Stimulated activated CD4-positive, alpha-beta T cell treated with anti-CD3 and anti-CD28 coated beads, Interleukin-12 subunit alpha, Interleukin-12 subunit beta, amount 100 ng/mL, for 4 hours (primary cell): ENCODE measurements at regions not wholly inside any gene's neighbourhood (a gene's known extent, or its start where the extent isn't known, plus 50 kb on each side); places are given as distances from the start of the nearest gene placed in this dataset.

Experiments
- DNase-seq: peaks from one replicate; pipeline ENCODE4 v3.0.0-alpha.2; 2020

DNA sequence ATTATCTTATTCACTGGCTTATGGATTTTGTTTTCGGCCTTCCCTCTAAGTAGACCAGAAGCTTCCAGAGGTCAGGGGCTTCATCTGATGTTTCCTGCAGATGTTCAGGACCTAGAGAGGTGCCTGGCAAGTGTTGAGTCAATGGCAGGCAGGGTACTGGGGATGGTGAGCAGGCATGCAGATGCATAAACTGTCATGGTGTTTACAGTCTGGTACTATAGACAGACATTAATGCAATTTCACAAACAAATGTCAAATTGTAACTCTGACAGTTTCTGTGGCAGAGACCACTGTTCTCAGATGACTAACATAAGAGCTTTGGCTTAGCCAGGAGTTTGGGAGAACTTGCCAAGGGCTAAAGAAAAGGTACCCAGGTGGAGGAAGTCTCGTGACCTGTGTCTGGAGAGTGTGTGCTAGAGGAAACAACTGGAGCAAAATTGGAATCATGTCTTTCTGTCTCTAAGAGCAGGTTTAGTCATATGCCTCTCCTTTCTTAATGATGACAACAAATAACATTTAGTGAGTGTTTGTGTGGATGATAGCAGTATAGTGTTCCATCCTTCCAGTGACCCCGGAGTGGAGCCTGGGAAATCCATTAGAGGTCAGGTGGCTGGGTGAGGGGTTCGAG lies 53.7 kb upstream of the TRAK1 start:
- DNase-seq: no peak

DNA sequence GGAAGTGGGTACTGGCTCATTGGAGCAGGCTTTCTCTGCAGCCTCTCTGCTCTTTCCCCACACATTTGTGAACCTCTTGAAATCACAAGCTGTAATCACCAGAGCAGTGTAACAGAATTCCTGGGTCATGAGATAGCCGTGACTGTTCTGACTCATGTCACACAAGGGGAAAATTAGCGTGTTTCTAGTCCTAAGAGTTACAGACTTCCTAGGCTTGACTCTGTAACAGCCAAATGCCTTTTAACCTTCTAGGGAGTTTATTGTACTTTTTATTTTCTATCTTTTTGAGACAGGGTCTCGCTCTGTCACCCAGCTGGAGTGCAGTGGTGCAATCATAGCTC lies 54.7 kb upstream of the TRAK1 start:
- DNase-seq: no peak

DNA sequence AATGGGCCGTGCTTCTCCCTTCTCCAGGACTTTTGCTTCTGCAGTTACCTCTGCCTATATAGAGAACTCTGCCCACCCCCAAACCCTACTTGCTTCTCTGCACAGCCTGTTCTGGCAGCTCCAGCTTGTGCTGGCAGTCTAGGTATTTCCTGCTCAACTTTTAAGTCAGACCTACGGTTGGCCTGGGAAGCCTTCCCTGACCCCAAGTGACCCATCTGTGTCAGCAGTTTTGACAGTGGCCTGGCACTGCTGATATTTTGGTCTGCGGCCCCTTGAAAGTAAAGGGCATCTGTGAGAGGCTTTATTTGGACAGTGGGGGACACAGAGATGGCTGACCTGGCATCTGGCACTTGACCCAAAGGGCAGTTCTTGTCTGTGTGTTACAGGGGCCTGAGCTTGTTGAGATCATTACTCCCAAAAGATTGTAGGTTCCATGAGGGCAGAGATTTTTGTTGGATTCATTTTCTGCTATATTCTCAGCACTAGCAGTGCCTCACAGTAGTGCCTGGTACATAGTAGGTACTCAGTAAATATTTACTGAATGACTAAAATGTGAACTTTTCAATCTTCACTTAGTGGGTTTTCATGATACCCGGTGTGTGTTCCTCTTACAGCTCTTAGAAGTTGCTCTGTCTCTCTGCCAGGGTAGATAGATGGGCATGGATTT lies 55.2 kb upstream of the TRAK1 start:
- no peak for DNase-seq

GRCh38 chr3:42035007-42035406 lies 56.1 kb upstream of the TRAK1 start:
- DNase-seq: no peak

DNA sequence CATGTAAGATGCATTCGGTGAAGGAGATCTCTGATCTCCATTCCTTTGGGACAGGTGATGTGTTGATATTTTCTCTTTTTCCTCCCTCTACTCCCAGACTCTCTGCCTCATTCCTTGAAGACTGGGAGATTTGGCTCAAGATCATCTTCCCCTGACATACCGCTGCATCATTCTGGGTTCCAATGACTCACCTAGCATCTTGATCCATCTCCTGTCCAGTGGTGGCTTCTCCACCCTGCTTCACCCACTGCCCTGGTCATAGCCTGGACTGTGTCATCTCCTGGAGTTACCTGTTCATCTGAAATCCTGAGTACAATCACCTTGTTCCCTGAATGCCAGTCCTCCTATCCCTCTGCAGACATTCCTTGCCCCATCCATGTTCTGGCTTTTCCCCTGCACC lies 57.4 kb upstream of the TRAK1 start:
- no peak for DNase-seq

DNA sequence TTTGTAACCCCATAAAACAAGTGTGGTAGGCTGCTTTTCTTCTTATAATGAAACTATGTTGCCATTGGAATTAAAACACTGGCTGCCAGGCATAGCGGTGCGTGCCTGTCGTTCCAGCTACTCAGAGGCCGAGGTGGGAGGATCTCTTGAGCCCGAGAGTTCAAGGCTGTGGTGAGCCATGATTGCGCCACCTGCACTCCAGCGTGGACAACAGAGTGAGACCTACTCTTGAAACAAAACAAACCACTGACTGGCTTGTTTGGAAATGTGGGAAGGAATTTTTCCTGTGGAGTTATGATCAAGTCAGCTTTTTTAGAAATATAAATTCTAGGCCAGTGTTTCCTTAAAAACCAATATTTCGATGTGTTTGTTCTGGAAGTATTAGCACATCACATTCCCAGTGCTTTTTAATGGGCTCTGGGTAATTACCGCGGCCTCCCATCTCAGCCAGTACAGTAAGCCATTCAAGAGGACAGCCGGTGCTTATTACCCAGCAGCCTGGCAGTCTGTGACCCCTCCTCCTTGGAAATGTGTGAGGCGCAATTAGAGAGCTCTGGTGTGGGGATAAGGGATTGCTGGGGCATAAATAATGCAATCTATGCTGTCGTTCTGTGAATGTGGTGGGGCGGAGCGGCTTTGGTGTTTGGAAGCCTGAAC lies 58.3 kb upstream of the TRAK1 start:
- no peak for DNase-seq

DNA sequence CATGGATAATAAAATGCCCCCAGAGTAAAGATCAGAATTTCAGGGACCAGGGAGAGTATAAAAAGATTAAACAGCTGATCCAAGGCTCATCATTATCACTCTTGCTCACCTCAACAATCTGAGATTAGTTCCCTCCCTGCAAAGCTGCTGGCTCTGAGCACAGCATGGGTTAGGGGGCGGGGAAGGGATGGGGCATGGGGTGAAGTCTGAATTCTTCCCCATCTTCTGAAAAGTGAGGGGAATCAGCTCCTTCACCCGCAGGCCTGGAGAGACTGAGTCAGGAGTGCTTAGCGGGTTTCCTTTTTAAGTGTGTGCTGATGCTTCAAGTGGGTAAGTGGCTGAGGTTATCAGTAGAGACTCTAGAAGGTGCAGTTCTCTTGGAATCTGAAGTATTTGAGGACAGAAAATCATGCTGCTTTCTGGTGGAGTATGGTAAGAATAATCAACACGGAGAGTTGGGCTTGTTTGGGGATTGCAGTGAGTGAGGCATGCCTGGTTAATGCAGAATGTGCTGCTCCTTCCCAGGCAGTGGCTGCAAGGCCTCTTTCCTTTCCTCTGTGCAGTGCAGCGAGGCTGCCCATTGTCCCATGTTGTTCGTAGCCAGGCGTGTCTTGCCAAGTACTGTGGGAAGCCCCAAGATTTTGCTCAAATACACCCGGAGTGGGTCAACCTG lies 59.2 kb upstream of the TRAK1 start:
- DNase-seq: no peak

- DNase-seq: no peak
Observed at GRCh38 chr3:42028474-42028873, 62.7 kb upstream of the TRAK1 start.

DNA sequence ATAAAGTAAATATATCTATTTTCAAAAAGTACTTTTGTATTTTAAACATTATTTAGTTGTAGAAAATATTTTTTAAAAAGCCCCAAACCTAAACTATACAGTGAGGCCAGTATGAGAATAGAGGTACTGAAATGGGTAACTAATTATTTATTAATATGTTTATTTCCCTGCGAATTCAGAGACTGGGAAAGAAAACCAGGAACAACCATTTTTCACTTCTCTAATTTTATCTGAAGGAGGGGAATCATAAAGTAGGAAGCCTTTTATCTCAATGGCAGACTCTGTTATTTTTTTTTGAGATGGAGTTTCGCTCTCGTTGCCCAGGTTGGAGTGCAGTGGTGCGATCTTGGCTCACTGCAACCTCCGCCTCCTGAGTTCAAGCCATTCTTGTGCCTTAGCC lies 63.6 kb upstream of the TRAK1 start:
- DNase-seq: no peak

GRCh38 chr3:42025370-42026138 lies 63.7 kb upstream of the ULK4 start:
- no peak for DNase-seq

DNA sequence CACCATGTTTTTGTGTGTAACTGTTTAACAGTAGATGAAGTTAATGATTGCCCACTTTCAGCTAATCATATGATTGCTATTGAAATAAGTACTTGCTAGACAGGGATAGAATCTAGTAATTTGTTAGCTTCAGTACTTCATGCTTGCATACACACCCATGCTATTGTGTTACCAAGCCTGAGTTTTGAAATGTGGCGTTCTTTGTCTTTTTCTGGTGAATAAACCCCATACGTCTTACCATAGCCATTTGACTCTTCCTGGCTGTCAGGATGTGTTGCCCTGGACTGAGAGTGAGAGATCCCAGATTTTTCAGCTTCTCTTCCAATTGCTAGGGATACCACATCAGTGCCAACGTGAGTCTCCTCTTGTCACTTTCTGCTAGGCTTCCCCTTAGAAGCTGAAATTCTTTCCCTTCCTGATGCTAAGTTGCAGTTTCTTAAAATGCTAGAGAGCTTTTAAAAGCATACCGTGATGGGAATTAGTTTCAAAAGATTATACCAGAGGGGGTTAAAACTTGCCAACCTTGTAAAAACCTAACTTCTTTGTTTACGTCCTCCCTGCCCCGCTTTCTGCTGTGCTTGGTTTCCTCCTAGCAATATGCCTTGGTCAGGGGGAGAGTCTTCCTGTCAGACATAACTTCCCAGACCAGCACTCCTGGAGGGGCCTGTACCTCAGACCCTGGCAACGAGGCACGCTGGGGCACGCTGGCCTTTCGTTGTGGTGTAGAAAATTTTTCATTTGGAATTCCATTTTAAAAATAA lies 62.9 kb upstream of the ULK4 start:
- DNase-seq: no peak

DNA sequence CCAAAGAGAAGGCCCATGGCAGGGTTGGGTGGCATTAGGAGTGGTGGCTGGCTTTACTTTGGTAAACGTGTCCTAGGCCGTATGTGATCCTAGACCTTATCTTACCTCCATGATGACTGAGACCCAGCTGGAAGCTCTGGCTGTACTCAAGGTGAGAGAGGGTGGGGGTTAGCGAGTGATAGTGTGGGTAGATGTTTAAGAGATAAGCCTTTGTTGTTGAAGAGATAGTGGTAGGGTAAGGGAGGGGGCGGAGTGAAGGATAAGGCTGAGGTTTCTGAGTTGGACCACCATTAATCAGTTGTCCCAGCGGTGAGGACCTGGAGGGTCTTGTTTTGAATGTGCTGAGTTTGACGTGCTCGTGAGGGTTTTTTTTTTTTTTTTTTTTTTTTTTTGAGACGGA lies 61.5 kb upstream of the ULK4 start:
- DNase-seq: no peak

- no peak for DNase-seq
Observed at GRCh38 chr3:42022355-42022754, 60.5 kb upstream of the ULK4 start.

DNA sequence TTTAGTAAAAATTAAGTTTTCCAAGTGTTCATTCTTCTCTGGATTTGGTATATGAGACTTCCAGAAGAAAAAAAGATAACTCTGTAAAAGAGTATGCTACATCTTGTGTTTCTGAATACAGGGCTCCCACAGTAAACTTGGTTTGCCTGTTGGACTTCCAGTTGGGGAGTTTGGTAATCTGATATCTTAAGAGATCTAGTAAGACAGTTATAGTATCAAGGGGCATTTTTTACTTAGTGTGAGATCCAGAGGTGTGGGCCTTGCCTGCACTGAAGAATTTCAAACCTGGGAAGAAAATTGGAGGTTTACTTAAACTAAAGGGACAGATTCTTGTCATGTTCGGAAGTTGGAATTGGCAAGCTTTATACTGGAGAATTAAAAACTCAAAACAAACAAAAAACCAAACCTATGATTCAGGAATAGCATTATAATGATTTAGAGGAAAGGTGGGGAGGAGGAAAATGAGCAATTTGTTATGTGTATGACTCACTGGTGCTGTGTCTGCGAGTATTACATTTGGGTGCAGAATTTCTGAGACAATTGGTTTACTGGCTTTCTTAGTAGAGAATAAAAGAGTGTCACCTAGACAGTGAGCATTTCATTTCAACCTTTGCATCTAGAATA lies 58.9 kb upstream of the ULK4 start:
- DNase-seq: no peak

DNA sequence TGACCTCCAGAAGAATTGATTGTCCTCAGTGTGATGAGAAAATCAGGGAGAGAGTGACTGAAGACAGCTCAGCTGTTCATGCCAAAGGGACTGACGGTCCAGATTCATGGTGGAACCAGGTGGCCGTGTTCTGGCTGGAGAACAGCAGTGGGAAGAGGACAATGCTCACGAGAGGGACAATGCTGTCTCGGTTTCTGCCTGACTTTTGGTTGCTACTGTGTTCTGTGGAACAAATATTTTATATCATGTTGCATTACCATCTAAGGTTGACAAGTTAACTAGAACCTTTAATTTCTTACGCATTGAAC lies 58.0 kb upstream of the ULK4 start:
- DNase-seq: no peak

- DNase-seq: no peak
Observed at GRCh38 chr3:42019144-42019952, 57.4 kb upstream of the ULK4 start.

GRCh38 chr3:42014921-42015533 lies 53.1 kb upstream of the ULK4 start:
- no peak for DNase-seq

DNA sequence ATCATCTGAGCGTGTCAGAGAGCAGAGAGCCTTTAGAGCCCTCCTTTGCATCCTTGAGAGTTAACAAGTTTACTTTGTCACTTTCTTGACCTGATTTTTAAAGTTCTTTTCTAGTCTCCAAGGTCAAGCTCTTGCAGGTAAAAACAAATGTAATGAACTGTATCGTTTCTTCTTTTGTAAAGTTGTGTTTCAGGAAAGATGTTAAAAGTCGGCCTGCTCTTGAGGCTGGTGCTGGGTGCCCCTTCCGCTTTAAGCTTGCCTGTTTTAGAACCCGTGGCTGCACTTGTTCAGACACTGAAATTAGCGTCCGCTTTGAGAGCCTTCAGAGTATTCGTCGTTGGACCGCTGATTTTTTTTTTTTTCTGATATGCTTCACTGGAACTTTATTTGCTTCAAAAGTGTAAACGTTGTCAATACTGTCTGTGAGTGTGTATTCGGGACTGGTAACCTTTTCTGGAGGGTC lies 52.6 kb upstream of the ULK4 start:
- no peak for DNase-seq

DNA sequence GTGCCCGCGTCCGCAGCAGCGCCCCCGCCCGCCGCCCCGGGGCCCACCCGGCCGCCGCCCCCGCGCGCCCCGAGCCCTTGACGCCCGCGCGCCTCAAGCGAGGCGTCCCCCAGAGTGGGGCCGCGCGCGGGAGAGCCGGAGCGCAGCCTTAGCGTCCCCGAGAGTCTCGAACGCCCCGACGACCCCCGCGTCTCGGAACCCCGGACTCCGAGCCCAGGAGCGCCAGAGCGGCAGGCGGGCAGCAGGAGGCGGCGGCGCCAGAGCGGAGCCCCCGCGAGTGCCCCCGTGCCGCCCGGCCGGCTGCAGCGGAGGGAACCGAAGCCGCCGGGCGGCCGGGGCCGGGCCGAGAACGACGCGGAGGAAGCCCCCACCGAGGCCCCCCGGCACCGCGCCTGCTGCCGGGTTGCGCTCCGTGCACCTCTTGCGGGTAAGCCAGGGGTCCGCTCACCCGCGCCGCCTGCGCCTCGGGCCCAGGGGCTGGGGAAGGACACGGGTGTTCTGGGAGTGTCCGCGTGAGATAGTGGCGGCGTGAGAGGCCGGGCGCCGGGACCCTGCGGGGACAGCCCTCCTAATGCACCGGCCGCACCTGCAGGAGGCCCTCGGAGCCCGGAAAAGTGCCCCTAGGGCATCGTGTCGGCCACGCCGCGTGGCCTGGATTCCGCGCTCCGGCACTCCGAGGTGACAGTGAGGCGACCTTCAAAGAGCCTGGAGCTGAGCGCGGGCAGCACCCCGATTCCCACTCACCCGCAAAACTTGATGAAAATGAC lies 52.0 kb upstream of the ULK4 start:
- peak; percentile 30 for DNase-seq
